ENCODE measurements at regions not wholly inside any gene's neighbourhood (a gene's known extent, or its start where the extent isn't known, plus 50 kb on each side); places are given as distances from the start of the nearest gene placed in this dataset.

DNA sequence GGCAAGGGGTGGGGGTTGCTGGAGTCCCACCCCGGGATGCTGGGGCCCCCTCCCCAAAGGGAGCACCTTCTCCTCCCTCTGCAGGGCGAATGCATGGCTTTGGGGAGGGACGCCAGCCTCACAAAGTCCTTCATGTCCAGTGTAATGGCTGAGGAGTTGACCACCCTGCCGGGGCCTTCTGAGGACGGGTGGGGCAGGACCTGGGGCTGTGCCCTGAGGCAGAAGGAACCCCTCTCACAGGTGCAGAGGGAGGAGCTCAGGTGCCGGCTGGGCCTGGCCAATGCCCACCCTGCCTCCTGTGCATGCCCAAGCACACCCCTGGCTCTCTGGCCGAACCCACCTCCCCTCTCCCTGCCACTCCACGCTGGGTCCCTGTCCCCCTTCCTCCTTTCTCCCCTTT is 64.3 kb upstream of the RNU6ATAC start:
- no peak for DNase-seq (ENCODE audit: low read depth)

DNA sequence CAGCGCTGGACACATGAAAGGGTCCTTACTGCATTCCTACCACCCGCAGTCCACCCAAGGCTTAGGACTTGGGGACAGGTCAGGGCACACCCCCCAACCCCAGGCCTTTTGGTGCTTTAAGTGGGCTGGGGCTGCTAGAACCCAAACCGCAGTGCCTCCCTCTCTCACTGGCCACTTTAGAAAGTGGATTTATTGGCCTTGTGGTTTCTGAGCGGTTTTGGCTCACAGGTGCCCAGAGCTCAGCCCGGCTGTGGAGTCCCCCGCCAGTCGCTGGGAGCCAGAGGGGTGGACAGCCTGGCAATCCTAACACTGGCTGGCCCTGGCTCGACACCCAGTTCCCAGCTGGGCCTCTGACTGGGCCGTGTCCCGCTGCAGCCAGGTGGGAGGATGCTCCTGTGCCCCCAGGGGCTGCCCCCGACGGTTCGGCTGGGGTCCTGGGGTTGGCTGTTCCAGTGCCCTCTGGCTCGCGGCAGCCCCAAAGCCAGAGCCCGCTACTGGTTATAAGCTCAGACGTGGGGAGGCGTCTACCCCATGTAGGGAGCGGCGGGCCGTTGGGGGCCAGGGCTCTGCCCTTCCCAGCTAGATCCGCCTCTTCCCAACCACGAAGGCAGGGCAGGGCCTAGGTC is 65.2 kb upstream of the RNU6ATAC start:
- DNase-seq (ENCODE audit: low read depth), result no peak

DNA sequence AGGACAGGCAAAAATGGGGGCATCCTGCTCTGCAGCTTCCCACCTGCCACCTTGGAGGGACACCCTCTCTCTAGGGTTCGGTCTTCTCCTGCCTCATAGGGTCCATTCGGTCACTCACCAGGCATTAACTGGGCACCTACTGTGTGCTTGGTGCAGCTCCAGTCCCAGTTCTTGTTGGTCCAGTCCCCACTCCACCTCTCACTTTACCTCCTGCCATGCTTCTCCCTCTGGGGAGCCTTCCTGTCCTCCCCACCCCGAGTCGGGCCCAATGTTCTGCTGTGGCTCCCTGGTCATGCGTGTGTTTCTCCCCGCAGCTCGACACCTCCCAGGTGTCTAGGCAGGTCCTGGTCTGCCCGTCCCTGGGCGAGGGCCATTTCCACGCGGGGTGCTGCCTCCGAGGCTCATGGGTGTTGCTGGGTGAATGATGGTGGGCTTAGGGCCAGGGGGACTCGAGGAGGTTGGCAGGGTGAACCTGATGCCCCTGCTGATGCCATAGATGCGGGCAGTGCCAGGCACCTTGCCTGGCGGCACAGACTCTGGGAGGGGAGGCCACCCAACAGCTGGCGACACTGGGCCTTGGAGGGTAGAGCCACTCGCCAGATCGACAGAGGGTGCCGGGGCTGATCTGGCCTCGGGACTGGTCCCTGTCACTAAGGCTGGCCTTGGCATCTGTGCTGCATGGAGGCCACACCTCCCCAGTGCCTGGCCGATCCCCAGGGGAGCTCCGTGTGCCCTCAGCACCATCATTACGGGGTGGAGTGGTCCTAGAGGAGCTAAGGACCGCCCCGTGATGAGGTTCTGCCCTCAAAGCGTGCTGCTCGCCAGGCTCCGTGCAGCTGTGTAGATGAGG is 66.0 kb upstream of the RNU6ATAC start:
- DNase-seq (ENCODE audit: low read depth), result no peak

DNA sequence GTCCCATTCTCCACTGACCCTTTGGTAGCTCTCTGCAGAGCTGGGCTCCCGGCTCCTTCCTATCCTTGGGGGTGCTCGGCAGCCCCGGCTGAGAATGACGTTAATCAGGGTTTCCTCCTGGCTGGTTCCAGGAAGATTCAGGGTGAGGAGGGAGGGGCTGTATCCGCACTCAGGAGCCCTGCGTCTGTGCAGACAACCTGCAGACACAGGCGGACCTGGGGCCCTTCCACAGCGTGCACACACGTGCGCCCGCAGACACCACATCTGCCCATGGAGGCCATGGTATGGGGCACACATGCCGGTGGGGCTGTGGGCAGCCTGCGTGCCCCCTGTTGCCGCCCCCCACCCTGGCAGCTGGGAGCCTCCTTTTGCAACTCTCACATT is 66.6 kb upstream of the RNU6ATAC start:
- no peak for DNase-seq (ENCODE audit: low read depth)

DNA sequence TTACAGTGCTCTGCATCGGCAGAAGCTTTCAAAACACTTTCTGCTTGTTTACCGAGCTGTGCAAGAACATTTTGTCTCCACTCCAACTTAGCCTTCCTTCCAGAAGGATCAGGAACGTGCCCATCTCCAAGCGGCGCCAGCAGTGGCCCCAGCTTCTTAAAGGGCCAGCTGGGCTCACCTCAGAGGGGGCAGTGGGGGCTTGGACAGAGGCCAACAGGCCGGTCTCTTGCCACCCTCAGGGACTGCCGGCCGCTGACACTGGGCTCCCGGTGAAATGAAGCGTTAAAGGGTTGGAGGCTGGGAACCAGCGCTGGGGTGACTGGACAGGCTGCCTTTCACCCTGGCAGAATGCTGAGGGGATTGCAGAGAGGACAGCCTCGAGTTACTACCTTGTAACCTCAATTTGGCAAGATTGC is 67.0 kb upstream of the RNU6ATAC start:
- DNase-seq (ENCODE audit: low read depth), result peak; percentile 16

DNA sequence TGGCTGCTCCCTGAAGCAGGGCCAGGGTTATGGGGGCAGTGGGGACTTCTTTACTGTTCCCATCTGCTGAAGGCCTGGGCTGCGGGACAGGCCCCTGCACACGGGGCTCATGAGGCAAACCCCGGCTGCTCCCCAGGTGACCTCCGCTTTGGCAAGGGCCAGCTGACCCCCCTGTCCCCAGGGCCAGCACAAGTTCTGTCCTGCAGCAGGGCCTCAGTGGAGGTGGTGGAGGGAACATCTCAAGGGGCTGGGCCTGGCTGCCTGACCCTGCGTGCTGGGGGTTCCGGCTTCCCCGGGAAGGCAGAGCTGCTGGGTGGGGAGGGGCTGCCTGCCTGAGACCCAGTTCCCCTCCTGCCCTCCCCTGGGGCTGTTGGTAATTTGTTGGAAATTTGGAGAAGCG is 67.4 kb upstream of the RNU6ATAC start:
- no peak for DNase-seq (ENCODE audit: low read depth)

DNA sequence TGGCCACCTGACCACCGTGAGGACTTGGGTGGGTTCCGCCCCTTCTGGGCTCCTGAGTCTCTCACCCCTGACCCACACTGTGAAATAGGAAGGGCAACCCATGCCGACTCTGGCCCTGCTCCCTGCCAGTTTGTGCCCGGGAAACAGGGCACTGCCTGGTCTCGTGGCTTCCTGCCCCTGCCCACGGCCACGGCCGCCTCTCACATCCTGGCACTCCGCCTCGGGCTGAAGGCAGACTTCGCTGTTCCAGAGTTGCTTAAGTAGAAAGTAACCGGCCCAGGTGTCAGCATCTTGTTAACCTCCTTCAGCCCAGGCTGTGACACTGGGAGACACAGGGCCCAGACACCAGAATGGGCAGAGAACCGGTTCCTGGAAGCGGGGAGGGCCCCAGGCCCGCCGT is 68.7 kb upstream of the RNU6ATAC start:
- DNase-seq (ENCODE audit: low read depth), result no peak

DNA sequence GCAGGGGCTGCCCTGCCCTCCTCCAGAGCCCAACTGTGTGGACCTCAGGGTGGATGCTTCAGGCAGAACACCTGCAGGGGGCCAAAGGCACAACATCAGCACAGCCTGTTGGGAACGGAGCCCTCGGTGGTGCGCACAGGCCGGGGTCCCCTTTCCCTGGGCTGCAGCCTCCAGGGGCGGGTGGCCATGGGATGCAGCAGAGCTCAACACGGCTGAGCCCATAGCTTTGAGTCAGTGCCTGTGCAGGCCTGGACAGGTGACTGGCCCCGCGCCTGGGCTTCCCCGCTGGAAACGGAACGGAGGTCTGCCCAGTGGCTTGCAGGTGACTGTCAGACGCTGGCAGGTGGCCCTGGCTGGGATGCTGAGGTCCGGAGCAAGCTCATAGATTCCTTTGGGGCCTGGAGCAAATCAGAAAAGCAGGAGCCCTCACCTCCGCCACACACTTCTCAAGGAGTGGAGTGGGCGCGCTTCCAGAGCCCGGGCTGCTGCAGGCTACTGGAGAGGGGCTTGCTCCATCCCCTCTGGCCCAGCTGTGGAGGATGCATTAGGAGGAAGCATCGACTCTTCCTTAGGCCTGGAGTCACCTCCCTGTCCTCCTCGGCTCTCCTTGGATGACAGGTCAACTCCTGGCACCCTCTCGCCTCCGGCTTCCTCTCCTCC is 69.8 kb upstream of the RNU6ATAC start:
- DNase-seq (ENCODE audit: low read depth), result no peak

DNA sequence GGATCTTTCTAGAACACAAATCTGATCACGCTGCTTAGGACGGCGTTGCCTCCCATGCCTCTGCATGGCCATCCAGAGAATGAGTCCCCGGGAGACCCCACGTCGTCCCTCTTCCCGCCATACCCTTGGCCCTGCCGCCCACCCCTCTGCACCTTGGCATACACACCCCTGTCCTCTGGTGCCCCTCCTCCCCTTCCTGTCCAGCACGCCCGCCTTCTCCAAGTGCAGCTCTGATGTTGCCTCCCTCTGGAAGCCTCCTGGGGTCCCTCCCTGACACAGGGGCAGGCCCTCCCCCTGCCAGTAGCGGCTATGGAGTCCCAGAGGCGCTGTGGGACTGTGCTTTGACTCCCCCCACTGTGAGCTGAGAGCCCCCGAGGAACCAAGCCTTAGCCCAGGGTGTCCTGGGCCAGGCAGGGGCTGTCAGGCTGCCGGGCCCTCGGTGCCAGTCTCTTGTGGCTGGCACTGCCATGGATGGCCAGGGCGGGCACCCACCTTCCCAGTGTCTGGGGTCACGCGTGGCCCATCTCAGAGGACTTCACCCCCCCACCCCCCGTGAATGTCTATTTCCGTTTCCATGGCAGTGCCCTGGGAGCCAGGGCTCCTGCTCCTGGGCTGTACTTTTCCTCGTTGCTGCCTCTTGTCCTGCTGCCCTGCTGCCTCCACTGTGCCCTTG is 70.5 kb upstream of the RNU6ATAC start:
- no peak for DNase-seq (ENCODE audit: low read depth)

DNA sequence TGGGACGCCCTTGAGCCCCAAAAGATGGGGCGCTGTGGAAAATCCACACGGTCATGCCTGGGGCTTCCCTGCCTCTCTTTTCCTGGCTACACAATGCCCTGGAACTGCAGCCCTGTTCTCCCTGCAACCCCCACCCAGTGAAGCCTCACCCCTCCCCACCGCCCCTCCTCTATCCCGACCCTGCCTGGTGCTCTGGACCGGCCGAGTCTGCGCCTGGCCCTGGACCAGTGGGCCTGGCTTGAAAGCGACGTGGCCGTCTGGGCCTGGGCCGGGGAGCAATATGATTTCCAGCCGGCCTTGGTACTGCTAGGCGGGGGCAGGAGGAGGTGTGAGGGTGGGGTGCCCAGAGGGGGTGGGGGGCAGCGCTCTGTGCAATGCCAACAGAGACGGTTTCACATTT is 71.0 kb upstream of the RNU6ATAC start:
- no peak for DNase-seq (ENCODE audit: low read depth)

DNA sequence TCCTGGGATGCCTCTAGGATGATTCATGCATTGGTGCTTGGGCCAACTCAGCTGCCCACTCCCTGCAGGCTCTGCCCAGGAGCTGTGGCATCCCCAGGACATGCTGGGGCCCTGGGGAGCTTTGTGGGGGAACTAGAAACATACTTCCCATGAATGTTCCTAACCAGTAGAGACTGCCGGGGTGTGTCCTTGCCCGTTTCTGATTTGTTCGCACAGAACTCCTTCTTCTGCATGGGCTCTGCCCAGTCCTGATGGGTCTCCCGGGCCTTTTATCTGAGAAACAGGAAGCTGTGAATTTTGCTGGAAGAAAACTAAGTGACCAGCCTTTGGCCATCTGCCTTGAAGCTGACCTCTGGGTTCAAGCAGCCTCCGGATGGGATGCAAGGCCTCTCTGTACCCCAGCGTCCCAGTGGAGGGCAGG is 71.6 kb upstream of the RNU6ATAC start:
- no peak for DNase-seq (ENCODE audit: low read depth)

DNA sequence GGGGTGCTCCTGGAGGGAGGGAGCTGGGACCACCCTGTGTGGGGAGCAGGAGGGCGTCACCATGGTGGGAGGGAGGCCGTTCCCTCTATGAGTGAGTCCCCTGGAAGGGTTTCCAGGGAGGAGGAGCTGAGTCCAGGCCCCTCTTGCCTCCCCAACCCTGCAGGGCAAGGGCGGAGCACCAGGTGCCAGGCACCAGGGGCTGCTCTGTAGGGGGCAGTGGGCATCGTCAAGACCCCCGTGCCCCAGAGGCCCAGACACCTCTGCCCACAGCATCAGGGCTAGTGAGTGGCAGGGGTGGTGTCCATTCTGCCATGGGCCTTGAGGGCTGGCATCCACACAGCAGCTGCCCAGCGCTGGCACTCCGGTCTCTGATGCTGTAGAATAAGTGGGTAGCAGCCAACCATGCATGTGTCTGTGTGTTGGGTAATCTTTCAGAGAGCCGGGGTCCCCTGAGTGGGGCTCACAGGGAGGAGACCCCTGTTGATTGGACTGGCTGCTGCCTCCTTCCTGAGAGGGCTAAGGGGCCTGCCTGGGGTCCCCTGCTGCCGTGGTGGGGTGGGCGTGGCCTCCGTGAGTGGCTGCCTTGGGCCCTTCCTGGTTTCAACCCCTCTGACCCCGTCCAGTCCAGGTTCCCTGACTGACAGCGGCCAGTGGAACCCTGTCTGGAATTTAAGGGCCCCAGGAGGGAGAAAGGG is 72.7 kb upstream of the RNU6ATAC start:
- DNase-seq (ENCODE audit: low read depth), result no peak

DNA sequence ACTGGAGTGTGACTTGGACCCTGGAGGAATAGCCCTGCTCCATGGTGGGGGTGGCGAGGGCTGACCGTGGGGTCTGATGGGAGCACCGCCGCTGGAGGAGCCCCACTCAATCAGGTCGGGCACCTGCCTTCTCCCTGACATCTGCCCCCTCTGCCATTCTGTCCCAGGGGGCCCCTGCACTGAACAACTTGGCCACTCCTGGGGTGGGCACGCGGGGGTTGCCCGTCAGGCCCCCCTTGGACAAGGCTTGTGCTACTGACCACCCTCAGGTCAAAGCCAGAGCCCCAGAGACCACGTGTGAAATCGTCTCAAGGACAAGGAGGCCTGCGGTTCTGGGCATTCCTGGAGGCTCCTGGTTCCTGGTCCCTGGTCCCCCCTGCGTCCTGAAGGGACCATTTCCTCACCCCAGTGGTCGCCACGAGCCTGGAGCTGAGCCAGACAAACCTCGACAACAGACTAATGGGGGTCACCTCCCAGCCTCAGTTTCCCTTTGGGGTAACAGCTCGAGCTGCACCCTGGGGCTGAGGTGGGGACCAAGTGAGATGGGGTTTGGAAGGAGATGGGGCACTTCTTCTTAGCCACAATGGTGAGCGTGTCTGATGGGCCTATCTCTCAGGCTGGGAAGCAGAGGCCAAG is 73.4 kb upstream of the RNU6ATAC start:
- DNase-seq (ENCODE audit: low read depth), result no peak

DNA sequence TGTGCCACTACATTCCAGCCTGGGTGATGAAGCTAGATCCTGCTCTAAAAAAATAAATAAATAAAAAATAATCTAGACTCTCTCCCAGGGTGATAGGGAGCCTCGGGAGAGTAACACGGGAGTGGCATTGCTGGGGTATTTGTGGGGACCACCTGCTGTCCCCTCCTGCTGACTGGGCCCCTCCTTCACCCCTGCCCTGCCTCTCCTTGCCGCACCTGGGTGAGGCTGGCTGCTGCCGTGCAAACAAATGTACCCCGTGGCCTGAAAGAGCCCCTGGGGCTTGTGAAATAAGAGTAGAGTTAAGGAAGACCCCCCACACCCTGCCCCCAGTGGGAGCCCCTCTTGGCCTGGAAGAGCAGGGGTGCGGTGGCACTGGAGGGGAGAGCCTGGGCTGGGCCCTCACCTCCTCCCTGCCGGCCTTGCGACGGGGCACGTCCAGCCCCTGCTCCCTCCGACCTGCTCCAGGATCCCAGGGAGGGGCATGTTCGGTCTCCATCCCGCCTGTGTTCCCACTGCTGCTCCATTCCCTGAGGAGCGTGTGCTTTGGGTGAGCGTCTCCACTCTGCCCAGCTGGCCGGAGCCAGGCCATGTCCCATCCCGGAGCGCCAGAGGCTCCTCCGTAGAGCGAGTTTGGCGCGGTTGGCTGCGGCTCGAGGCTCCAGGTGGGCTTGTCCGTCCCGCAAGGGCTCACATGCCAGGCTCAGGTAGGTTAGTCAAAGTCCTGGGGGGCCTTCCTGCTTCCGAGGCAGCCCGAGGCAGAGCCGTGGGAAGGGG is 75.0 kb upstream of the RNU6ATAC start:
- no peak for DNase-seq (ENCODE audit: low read depth)

DNA sequence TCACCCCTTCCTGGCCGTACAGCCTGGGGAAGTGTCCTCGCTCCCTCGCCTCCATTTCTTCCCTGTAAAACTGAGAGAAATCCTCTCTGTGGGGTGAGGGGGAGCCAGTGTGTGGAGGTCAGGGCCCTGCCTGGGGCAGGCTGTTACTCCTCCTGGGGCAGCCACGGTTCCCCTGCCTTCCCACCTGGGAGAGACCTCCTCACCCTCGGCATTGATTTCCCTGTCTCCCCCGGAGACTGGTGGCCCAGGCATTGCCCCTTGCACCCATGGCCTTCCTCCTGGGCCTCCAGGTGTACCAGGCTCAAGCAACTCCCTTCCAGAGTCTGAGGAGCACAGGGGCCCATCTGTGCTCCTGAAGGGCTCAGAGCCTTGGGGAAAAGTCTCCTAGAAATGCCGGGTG is 75.6 kb upstream of the RNU6ATAC start:
- no peak for DNase-seq (ENCODE audit: low read depth)

DNA sequence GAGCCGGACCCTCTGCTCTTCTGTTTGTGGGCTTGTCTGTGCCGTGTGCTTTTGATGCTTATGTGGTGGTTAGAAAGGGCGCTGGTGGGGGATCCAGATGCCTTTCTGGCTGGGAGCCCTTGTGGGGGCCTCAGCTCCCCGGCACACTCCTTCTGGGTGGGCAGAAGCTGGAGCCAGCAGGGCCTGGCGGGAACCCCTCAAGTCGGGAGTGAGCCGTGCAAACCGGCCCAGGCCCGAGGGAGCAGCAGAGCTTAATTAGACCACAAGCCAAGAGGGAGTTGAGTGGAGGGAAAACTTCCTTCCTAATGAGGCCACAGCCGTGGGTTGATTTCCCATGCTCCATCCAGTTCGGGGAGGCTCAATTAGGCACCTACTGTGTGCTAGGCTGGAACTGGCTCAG is 76.0 kb upstream of the RNU6ATAC start:
- no peak for DNase-seq (ENCODE audit: low read depth)

DNA sequence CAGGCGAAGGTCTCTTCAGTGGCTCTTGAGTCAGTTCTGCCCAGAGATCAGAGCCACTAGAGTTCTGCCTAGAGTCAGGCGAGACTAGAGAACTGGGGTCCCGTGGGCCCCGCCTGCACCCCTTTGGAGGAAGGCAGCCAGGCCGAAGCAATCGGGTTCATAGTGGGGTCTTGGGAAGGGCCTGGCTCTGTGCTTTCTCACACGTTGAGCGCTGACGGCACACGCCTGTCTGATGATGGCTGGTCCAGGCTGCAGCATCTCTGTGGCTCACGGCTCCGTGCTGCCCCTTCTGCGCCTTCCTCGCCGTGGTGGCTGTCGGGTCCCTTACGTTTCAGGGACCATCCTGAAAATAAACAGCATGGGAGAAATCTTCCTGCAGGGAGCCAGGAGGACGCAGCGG is 78.3 kb upstream of the RNU6ATAC start:
- DNase-seq (ENCODE audit: low read depth), result no peak

DNA sequence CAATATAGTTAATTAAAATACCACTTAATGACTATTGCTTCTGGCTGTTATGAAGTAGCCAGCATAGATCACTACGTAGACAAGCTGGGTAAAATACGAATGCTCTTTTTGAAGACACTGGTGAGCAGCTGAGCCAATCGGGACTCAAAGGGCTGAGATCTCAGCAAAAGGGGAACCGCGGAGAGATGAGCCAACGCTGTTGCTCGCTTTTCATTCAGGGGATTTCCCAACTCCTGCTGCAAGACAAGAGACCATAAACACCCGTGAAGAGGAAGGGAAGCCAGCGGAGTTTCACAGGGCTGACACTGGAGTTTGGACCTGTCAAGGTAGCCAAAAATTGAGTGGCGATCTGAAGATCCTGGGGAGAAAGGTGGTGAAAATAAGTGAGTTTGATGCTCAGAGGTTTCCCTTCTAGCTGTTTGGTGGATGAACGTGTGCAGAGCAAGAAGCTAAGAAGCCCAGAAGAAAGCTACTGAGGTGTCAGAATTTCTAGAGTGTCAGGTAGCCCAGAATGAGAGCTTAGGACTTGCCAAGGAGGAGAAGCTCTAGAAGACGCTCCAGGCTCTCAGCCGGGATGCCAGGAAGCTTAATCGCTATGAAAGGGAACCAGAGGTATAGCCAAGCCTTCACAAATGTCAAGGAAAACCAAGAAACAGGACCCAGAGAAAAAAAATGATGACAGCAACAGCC is 79.6 kb upstream of the RNU6ATAC start:
- peak; percentile 18 for DNase-seq (ENCODE audit: low read depth)

DNA sequence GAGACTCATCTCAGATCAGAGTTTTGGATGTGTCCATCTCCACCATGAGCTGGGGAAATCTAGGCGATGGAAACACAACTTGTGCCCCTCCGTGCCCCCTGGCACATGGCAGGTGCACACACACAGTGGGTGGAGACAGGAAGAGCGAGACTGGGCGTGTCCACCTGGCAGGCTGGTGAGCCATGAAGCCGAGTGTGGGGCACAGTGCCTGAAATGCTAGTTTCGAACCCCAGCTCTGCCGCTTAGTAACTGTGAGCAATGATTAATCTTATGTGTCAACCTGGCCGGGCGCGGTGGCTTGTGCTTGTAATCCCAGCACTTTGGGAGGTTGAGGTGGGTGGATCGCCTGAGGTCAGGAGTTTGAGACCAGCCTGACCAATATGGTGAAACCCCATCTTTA is 80.8 kb upstream of the RNU6ATAC start:
- DNase-seq (ENCODE audit: low read depth), result no peak

DNA sequence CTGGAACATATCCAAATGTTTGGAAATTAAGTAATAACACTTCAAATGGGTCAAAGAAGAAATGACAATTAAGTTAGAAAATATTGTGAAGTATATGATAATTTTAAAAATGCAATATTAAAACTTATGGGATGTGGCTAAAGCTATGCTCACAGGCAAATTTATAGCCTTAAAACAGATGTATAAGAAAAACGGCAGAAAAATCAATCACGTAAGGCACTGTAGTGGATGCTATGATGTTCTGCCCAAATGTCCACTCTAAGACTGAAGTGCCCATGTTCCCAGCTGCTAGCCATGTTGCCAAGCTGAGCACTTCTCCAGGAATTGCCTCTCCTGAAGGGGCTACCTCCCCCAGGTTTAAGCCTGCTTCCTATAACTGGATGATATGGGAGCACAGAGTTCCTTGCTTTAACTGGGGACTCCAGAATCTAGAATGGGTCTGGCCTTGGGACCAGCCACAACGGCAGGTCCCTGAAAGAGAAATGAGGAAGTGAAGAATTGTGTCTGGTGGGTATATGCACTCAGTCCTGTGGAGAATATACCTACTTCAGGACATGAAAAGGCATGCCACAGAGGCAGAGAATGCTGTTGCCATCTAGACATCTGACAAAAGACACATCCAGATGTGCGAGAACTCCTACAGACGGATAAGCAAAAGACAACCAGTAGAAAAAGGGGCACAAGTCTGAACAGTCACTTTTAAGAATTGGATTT is 78.2 kb upstream of the RXRA start:
- no peak for DNase-seq (ENCODE audit: low read depth)

Measured in iris pigment epithelial cell (primary cell).